ENCODE measurements at regions not wholly inside any gene's neighbourhood (a gene's known extent, or its start where the extent isn't known, plus 50 kb on each side); places are given as distances from the start of the nearest gene placed in this dataset.

GRCh38 chr7:12754179-12754578 is 66.7 kb downstream of the ARL4A start:
- no peak for DNase-seq (ENCODE audit: low read depth)
- H3K4me3 ChIP-seq (ENCODE audit: control insufficient read depth, low read depth, low read length) = no peak overlapping the region
- TF ChIP-seq CTCF (IDR thresholded peaks at IDR 0.05; ENCODE audit: control insufficient read depth, insufficient read depth, low read depth, low read length, missing control alignments) = no peak

- no peak for TF ChIP-seq CTCF (IDR thresholded peaks at IDR 0.05; ENCODE audit: control insufficient read depth, insufficient read depth, low read depth, low read length, missing control alignments)
- no peak for DNase-seq (ENCODE audit: low read depth)
- H3K4me3 ChIP-seq (ENCODE audit: control insufficient read depth, low read depth, low read length) = no peak overlapping the region
Measured at GRCh38 chr7:12756821-12757220, 69.4 kb downstream of the ARL4A start.

GRCh38 chr7:12757443-12757842 is 70.0 kb downstream of the ARL4A start:
- DNase-seq (ENCODE audit: low read depth) = peak; percentile 76
- no peak for TF ChIP-seq CTCF (IDR thresholded peaks at IDR 0.05; ENCODE audit: control insufficient read depth, insufficient read depth, low read depth, low read length, missing control alignments)
- H3K4me3 ChIP-seq (ENCODE audit: control insufficient read depth, low read depth, low read length) = no peak overlapping the region

- no peak for DNase-seq (ENCODE audit: low read depth)
- no peak overlapping the region for H3K4me3 ChIP-seq (ENCODE audit: control insufficient read depth, low read depth, low read length)
- TF ChIP-seq CTCF (IDR thresholded peaks at IDR 0.05; ENCODE audit: control insufficient read depth, insufficient read depth, low read depth, low read length, missing control alignments) = no peak
Measured at GRCh38 chr7:12759151-12759550, 71.7 kb downstream of the ARL4A start.

- TF ChIP-seq CTCF (IDR thresholded peaks at IDR 0.05; ENCODE audit: control insufficient read depth, insufficient read depth, low read depth, low read length, missing control alignments) = no peak
- no peak for DNase-seq (ENCODE audit: low read depth)
- H3K4me3 ChIP-seq (ENCODE audit: control insufficient read depth, low read depth, low read length) = no peak overlapping the region
Measured at GRCh38 chr7:12761111-12761510, 73.7 kb downstream of the ARL4A start.

- H3K4me3 ChIP-seq (ENCODE audit: control insufficient read depth, low read depth, low read length) = no peak overlapping the region
- no peak for TF ChIP-seq CTCF (IDR thresholded peaks at IDR 0.05; ENCODE audit: control insufficient read depth, insufficient read depth, low read depth, low read length, missing control alignments)
- no peak for DNase-seq (ENCODE audit: low read depth)
Measured at GRCh38 chr7:12761691-12762090, 74.3 kb downstream of the ARL4A start.

- no peak overlapping the region for H3K4me3 ChIP-seq (ENCODE audit: control insufficient read depth, low read depth, low read length)
- no peak for TF ChIP-seq CTCF (IDR thresholded peaks at IDR 0.05; ENCODE audit: control insufficient read depth, insufficient read depth, low read depth, low read length, missing control alignments)
- no peak for DNase-seq (ENCODE audit: low read depth)
Measured at GRCh38 chr7:12764458-12764891, 77.0 kb downstream of the ARL4A start.

All from AG09309 (cell line).